GM19468 (cell line): ENCODE measurements at regions not wholly inside any gene's neighbourhood (a gene's known extent, or its start where the extent isn't known, plus 50 kb on each side); places are given as distances from the start of the nearest gene placed in this dataset.
"Not testable (repeated sequence)": the region's sequence is repeated elsewhere in the genome, so short reads cannot be mapped to it uniquely, and the experiment has no call there.

ENCODE experiments used
- ATAC-seq: cut with Tn5 transposase; IDR thresholded peaks from one replicate; pipeline ENCODE4 v1.9.1; 2021; ENCODE audit warnings: mild to moderate bottlenecking, moderate library complexity, moderate number of reproducible peaks; ENCODE audit not compliant: unreplicated experiment; ENCODE audit errors: extremely low read depth

DNA sequence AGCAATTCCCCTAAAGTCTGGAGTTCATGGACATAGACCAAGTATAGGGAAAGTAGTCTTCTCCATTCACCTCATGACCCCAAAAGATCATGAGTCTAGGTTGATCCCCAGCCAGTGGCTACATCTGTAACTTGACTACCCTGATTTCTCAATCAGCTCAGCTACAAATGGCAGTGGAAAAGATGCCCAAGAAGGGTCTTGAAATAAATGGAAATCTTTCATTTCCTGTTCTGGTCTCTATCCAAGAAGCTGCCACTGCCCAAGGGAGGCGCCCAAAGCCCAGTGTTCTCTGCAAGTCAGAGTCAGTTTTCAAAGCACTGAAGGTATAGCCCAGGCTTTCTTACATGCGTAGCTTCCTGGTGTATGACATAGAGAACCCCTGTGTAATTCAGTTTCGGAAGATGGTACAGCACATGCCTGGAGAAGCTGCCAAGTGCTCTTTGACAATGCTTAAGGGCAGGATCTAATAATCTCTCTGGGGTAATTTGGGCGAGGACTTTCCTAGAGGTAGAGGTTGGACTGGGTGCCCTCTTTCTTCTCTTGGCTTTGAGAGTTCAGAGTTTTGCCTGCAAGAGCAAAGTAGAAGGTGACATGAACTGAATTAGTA, 101.1 kb downstream of the ADAMTS15 start:
- ATAC-seq: no peak

GRCh38 chr11:130550150-130550549, 101.7 kb downstream of the ADAMTS15 start:
- no peak for ATAC-seq

DNA sequence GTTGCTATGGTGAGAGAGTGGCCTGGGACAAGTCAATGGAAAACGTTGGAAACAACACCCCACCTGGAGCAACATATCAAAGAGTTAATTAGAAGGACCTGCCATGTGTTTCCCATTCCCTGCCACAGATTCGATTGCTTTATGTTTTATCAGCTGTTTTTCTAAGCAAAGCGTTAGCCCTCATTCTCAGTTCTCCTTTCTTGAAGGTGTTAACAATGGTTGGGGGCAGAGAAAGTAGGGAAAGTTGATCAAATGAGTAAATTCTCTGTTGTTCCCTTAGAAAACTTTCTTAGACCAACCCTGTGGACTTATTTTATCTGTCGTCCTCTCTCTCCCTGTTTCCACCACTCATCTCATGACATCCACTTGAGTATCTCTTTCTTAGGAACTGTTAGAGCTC, 102.5 kb downstream of the ADAMTS15 start:
- ATAC-seq: no peak

- no peak for ATAC-seq
Measured at GRCh38 chr11:130551388-130551787, 102.9 kb downstream of the ADAMTS15 start.

- ATAC-seq: no peak
Measured at GRCh38 chr11:130553306-130553705, 104.9 kb downstream of the ADAMTS15 start.

GRCh38 chr11:130554241-130555055, 106.0 kb downstream of the ADAMTS15 start:
- no peak for ATAC-seq

DNA sequence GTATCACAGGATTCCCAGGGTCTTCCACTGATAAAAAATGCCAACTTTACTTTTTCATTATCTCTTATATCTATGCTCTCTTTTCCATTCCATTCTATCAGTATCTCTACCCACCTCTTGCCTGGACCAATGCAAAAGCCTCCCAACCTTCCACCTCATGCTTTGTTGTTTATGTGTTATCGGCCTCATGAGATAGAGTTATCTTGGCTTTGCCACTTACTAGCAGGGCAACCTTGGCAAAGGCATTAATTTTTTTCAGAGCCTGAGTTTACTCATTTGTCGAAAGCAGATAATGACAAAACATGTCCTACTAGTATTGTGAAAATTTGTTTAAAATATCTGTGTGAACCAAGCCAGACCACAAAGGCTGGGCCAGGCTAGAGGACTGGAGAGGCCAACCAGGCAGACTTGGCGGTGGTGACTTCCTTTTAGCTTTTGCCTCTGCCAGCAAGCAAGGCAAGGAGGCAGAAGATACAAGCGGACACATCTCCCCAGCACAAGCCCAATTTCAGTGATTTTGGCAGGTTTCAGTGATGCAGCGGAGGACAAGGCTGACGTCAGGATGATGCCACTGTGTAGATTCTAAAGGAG, 106.9 kb downstream of the ADAMTS15 start:
- no peak for ATAC-seq

DNA sequence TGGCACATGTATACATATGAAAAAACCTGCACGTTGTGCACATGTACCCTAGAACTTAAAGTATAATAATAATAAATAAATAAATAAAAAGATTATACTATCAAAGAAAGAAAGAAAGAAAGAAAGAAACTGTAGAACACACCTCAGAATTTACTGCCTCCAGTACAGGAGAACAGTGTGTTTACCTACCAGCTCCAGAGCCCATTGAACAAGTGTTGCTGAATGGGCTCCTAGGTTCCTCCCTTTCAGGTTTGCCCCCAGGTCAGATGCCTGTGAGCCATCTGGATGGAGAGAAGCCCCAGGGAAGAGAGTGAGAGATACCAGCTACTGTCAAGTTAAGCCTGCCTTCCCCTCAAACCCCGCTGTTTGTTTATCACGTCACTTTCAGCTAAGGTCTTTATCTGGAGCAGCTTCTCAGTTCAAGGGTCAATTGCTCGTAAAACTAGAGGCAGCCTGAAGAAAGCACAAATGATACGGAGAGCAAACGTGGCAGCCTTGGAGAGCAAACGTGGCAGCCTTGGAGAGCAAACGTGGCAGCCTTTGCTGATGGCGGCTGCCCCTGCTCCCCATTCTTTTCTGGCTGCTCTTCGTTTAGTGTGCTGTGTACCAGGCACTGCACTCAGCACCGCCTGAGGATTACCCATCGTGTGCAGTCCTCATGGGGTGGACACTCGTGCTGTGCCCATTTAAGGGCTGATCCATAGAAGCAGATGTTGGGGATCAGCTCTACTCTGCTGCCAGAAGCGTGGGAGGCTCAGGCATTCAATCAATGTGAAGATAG, 111.7 kb downstream of the ADAMTS15 start:
- no peak for ATAC-seq

DNA sequence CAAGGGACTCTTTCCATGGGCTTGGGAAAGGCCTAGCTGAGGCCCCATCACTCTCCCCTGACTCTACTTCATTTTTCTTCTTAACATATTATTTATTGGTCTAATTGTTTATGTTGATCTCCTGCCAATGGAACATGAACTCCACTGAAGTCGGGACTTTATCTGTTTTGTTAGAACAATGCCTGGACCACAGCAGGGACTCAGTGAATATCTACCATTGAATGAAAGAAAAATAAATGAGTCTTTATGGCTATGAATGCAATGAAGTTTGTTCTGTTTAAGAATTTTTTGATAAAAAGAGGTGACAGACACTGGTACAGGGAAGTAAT, 112.3 kb downstream of the ADAMTS15 start:
- ATAC-seq: no peak

DNA sequence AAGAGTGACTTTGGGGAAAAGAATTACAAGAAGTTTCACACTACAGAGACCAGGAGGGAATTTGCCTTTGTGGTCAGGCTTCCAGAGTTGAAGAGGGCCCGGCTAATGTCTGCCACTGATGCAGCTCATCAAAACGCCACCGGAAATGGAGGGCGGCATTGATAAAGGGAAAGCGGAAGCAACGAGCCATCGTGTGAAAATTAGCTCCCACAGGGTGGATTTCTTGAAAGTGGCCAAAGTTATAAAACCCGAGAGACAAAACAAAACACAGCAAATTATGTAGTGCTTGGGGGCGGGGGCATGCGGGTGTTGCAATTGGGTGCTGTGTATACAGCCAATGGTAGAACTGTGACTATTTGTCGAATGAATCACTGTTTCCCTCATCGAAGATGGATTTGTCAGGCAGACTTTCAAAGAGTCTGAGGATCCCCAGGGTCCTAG, 113.0 kb downstream of the ADAMTS15 start:
- ATAC-seq: no peak

GRCh38 chr11:130562549-130562948, 114.1 kb downstream of the ADAMTS15 start:
- ATAC-seq: no peak

DNA sequence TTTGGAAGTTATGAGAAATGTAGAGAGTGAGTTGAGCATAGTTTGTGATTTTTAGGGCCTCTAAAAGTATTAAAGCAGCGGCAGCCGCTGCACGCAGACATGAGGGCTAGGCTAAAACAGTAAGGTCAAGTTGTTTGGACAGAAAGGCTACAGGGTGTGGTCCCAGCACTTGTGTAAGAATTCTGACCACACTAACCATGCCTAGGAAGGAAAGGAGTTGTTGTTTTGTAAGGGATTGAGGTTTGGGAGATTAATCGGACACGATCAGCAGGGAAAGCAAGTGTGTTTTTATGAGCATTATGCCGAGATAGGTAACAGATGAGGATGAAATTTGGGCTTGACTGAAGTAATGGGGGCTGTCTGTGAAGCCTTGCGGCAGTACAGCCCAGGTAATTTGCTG, 117.9 kb downstream of the ADAMTS15 start:
- ATAC-seq: not testable (repeated sequence)

DNA sequence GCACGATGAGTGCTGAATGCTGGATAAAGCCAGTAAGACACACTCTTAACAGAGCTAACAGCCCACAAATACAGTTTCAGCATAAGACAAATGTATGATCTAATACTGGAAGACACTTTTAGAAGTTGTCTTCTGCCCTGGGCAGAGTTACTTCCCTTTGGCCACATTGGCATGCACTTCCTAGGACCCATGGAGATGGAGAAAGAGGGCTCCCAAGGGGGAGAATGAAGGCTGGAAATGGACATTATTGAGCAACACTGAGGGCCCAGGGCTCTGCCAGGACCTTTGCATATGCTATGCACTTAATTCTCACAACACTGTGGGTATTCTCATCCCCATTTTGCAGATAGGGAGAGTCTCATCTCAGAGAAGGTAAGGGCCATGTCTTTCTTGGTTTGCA, 123.1 kb downstream of the ADAMTS15 start:
- no peak for ATAC-seq

GRCh38 chr11:130571947-130572584, 123.6 kb downstream of the ADAMTS15 start:
- ATAC-seq: no peak

DNA sequence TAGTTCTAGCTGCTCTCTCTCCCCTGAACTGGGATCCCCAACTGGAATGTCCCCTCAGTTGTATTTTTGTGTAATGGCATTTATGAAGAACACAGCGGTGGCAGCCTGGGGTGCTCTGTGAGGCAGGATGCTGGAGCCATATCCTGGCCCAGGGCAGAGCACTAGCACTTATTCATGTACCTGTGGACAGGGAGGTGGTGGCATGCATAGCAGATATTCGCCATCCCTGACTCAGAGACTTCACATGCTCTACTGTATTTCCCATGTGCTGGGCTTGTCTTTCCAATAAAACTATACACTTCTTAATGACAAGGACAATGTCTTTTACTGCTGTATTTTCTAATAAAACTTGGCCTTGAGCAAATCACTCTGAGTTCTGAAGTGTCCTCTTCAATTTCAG, 125.3 kb downstream of the ADAMTS15 start:
- no peak for ATAC-seq

- no peak for ATAC-seq
Measured at GRCh38 chr11:130574740-130575139, 126.3 kb downstream of the ADAMTS15 start.

- ATAC-seq: no peak
Measured at GRCh38 chr11:130576146-130576545, 127.7 kb downstream of the ADAMTS15 start.

DNA sequence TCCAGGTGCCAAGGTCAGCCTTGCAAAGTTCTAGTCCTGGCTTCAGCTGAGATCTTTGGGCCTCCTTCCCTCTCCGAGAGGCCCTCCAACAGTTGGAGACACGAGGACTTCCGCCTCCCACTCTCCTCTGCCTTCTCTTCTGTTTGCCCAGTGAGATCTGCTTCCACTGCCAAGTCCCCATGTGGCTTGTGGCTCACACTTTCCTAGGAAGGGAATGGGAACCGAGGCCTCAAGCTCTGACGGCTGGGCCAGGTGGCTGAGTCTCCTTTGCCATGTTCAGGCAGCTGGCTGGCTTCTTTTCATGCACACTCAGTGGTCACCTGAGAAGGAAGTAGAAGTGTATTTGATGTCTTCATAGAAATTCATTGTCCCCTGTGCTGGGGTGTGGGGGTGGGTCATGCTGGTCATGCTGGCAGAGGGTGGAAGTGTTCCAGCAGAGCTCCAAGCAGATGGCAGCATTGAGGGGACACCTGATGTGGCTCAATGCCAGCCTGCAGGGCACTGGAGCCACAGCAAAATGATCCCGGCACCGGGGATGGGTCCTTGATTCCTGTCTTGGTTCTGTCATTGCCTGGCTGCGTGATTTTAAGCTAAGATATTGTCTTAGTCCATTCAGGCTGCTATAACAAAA, 130.4 kb downstream of the ADAMTS15 start:
- ATAC-seq: no peak

- ATAC-seq: no peak
Measured at GRCh38 chr11:130580372-130580771, 131.9 kb downstream of the ADAMTS15 start.
